ENCODE measurements at regions not wholly inside any gene's neighbourhood (a gene's known extent, or its start where the extent isn't known, plus 50 kb on each side); places are given as distances from the start of the nearest gene placed in this dataset.

GRCh38 chr2:65744477-65745200 is 312.2 kb upstream of the SPRED2 start:
- TF ChIP-seq CTCF (IDR thresholded peaks at IDR 0.05) (no peak), EZH2 (IDR thresholded peaks at IDR 0.05; ENCODE audit: borderline replicate concordance, insufficient read depth, low read depth, low read length, poor library complexity, severe bottlenecking) (no peak)

Data from B cell (primary cell).